NCI-H2171 treated with DMSO at 0.1 percent for 48 hours (cell line): ENCODE measurements at regions not wholly inside any gene's neighbourhood (a gene's known extent, or its start where the extent isn't known, plus 50 kb on each side); places are given as distances from the start of the nearest gene placed in this dataset.
A peak's percentile ranks its signal among the peaks of the same experiment; 100 is the strongest.

ENCODE experiments used
- DNase-seq: peaks from one replicate; lab custom pipeline; 2025; lab: John Stamatoyannopoulos, UW

DNA sequence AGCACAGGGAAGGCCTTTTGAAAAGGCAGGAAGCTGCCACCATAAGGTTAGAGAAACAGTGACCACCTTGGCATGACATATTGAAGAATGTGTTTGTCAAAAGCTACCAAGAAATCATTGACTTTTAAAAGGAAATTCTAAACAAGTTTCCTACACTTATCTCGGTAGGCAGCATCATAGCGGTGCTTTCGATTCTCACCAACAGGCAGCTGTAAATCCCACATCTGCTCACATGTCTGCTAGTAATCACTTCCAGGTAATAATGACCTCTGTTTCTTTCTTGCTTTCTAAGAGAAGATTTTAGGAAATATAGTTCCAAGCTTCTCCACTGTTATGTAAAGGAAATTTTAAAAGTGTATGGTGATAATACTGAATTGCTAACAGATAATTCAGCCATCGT is 821.1 kb upstream of the FOXG1 start:
- DNase-seq: no peak

DNA sequence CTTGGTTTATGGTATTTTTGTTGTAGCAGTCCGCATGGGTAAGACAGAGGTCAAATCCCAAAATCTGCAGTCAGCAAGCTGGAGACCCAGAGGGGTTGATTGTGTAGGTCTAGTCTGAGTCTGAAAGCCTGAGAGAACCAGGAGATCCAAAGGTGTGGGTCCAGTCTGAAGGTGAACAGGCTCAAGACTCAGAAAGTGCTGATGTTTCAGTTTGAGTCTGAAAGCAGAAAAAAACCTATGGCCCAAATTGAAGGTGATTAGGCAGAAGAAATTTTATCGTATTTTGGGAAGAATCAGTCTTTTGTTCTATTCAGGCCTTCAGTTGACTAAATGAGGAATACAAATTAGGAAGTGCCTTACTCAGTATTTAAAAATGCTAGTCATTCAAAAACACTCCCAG is 807.8 kb upstream of the FOXG1 start:
- DNase-seq: no peak

DNA sequence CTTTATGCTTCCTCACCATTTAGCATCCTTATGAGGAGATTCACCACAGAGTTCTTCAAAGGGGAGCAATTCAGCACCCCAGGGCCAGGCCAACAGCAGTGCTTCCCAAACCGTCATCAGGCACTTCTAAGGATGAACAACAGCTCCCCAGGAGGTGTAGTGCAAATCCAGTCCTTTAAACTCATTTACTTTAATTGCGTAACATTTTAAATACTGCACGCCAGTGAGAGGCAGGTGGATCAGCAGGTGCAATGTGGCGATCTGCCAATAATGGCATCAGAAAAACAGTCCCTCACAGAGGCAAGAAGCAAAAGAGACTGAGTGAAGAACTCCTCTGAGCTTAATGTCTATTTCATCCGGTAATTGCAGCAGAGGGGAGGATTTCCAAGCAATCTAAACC is 770.9 kb upstream of the FOXG1 start:
- DNase-seq: peak; percentile 48

DNA sequence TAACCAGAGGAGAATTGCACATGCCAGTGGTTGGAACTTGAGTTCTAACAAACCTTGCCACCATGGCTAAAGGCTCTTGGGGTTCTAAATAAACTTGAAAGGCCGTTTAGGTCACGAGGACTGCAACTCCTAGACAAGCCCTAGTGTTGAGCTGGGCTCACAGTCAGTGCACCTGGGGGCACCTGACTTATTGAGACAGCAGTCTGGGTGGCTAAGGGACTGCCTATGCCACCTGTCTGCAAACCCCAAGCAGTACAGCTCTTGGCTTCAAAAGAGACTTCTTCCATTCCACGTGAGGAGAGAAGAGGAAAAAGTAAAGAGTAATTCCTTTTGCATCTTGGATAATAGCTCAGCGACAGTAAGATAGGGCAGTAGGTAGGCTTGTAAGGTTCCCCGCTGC is 765.6 kb upstream of the FOXG1 start:
- DNase-seq: no peak

DNA sequence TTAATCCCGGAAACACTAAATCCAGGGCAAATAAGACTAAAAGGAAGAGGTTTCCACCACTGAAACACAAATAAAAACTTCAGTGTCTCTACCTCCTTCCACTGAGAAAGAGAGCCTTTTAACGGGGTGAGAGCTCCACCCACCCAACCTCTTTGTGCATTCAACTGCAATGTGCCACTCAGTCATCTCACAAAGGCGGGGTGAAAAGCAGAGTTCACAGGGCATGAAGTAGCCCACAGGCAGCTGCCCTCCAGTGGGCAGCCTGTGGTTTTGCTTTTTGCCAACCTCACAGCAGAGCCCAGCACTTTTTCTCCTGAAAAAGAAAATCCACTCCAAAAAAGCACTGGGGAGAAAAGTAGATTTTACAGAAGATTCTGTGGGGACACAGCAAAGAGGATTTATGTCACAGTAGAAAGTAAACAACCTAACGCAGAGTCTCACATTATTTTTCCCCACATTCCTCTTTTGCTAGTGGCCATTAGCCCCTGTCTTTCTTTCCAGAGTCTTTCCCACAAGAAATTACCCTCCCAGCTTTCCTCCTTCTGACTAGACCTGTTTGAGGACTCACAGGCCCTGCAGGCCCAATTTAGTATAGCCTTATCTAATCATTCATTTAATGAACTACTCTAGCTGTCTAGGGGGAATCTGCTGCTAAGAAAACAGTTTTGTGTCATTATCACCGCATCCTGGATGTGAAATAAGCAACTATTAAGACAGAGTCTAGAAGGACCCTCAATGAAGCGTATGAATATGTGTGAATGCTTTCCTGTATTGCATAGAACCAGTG is 753.8 kb upstream of the FOXG1 start:
- DNase-seq: no peak

DNA sequence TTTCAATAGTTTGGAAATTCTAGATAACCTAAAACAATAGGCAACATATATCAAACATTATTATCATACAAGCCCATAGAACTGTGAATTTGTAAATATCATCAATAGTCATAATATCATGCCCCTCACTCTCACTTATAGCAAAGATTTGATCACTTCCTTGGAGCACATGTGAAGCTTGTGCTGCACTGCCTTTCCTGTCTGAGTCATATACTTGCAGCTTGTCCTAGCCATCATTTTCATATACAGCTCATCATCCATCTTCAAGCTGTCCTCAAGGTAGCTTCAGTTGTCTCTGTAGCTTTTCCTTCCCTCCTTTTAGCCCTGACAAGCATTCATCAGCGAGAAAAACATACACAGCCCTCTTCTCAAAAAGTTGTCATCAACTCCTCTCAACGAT is 746.5 kb upstream of the FOXG1 start:
- no peak for DNase-seq

DNA sequence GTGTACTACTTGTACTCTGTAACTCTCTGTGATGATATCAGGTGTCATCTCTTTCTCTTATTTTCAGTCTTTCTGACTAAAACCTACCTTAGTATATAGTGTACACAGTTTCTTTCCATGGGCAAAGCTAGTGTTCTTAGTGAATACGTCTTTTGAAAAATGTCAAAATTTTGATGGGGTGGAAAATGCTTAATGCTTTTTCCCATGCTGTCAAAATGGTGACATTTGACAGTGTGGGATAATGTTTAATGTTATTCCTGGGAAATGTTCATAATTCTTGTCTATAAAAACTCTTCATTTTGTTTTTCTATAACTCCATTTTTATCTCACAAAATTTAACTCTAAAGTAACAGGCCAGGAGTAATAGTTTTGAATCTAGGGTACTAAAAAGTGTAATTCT is 742.7 kb upstream of the FOXG1 start:
- DNase-seq: no peak

DNA sequence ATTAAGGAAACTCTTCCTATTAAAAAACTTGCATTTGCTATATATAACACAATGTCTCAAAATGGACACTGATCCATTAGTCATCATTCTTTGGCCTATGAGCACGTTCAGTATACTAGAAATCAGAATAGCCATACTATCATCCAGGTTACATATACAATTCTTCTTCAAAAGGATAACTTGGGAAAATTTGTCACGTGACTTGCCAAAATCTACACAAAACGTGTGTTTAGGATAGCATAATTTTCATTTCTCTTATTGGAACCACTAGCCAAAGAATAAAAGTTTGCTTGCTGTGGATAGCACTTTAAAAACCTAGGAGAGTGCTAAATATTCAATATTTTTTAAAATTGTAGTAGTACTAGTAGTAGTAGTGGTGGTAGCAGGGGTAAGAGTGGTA is 714.3 kb upstream of the FOXG1 start:
- no peak for DNase-seq

DNA sequence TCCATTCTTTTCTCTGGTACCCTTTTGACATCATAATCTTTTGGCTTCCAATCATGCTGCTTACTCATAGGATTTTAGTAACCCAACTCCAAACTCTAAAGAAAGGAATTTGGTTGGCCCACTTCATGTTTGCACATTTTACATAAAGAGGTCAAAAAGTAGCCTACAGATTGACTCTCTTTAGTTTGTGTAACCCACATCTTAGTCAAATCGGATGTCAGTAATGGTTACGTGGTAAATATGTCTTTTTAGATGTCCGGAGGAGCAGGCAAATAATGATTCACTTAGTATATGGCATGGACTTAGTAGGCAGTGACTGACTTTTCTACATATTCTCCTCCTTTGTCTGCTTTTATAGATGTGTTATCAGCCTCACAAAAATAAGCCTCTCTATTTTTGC is 711.6 kb upstream of the FOXG1 start:
- no peak for DNase-seq

DNA sequence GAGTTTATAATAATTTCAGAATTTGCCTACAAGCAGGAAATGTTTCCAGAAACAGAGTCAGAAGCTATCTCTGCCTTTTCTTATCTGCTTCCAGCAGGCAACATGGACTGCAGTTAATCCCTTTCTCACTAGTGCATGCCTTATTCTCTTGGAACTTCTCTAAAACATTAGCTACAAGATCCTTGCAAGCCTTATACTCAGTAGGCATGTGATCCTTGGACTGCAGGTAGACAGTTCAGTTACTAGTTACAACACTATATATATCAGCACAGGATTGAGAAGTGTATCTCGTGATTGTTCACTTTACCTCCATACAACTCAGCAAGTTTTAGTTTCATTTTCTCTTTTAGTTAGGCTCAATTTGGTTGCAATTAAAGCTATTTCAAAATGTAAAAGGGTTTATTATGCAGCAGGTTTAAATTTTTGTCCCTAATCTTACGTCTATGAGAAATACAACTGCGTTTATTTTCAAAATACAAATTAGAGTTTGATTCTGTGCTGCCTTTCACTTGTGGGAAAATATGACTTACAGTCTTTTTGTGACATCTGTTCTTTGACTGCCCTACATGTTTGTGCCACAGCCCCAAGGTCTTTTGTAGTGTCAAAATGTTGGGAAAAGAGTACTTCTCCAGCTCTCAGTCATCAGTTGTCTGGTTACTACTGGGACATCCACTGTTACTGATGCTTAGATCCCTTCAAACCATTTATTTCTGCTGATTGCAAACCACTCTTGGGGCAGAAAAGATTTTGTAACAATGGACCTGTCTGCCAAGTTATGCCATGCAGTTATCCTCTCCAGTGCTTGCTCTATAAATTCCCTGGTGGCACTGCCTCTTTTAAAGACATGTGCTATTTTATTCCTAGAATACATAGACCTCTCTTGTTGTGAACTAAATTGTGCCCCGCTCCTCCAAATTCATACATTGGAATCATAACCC is 709.0 kb upstream of the FOXG1 start:
- no peak for DNase-seq

DNA sequence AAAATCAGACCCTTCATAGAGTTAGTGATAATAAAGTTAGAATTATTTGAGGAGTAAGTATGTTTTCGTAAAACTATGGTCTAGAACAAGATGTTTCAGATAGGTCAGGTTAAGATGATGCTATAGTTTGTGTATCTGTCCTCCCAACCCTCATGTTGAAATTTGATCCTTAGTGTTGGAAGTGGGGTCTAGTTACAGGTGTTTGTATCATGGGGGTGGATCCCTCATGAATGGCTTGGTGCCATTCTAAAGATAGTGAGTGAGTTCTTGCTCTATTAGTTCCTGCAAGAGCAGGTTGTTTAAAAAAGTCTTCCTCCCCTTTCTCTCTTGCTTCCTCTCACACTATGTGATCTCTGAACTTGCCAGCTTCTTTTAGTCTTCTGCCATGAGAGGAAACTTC is 707.3 kb upstream of the FOXG1 start:
- no peak for DNase-seq

DNA sequence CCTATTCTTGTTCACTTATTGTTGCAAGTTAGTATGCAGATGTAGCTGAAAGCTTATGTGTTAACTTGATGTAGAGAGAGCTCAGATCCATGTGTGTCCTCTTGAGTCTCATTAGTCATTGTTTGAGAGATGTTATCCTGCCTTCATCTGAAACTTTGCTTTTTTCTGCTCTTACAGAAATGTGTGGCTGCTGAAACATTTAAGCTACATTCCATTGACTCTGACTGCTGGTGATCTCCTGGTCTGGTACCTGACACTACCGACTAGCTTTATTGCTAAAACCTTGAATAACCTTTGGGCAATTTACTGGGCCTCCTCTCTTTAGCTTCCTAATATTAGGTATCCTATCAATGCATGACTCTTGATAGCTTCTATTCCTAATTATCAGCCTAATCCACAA is 705.6 kb upstream of the FOXG1 start:
- DNase-seq: no peak

DNA sequence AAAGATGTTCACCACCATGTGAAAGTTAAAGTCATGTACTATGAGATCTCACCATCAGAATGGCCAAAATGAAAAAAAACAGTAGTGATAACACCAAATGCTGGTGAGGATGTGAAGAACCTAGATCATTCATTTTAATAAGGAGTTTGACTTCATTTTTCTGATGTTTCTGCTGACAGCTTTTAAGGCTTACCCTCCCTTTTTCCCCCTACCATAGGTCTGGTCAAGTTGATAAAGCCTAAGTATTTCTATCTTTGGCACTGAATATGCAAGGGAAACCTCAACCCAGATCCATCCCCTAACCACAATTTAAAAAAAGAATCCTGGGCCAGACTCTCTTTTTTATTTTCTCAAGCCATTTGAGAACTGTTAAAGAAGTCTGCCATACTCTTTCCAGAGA is 689.6 kb upstream of the FOXG1 start:
- DNase-seq: no peak

DNA sequence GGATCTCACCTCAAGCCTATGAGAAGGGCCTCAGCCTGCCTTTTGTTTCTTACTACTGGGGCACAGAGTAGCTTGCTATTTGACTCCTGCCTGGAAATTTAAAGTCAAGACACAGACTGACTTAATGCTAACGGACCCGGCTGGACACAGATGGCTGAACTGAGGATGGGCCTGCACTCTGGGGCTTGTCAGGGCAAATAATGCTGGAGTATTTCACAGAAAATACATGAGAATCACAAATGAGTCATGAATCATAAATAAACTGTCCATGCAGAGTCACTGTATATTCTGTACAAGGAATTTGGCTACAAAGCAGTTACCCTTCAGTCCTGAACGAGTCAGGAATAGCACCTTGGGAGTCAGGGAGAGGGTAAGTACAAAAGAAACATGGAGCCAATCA is 683.2 kb upstream of the FOXG1 start:
- no peak for DNase-seq

DNA sequence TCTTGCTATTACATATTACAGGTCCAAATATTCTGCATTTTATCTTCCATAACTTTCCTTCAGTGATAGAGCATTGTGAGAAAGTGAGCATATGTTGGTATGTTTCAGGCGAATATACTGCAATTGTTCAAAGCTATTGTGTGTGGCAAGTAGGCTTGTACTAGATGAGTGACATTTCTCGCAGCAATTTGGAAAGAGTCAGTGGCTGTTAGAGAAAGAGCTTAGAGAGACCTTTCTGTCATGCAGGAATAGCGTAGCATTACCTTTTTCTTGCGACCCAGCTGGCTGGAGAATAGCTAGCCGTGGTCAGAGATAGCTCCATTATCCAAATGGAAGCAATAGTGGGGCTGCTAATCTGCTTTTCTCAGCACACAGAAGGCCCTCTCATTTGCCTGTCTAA is 678.5 kb upstream of the FOXG1 start:
- no peak for DNase-seq

DNA sequence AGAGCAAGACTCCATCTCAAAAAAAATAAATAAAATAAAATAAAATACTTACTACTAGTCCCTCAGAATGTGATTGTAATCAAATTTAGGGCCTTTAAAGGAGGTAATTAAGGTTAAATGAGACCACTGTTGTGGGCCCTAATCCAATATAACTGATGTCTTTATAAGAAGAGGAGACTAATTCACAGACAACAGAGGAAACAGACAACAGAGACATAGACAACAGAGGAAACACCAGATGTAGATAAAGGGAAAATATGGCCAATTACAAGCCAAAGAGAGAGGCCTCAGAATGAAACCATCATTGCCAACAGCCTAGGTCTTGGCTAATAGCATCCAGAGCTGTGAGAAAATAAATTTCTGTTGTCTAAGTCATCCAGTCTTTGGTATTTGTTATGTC is 669.0 kb upstream of the FOXG1 start:
- DNase-seq: no peak

DNA sequence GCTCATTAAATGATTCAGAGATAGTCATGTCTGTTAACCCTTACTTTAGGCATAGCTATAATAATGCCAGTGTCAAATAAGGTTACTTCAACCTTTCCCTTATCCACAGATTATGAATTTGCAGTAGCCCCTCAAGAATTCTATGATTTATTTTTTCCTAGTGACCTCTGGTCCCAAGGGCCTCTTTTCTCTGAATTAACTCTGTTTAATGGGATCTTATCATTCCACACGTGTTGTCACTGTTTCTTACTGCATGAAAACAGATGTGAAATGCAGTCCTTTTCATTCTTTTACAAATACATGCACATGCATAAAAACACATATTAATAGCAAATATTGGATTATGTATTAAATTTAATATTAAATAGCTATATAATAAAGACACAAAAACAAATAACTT is 667.7 kb upstream of the FOXG1 start:
- no peak for DNase-seq

DNA sequence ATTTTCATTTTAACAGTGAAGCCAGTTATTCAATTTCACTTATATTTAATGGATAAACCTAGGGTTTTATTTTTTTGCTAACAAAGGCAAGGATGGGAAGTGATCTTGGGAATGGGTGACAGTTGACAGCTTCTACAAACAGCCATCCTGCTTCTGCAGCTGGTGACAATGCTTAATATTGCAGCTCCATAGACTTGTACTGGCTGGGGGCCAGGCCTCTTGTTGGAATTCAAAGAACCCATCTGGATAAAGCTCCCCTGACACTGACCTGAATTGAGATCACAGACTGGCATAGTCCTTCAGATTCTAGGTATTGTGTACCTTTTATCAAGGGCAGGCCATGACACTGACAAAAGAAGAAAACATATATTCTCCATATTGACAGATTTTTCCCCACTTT is 664.6 kb upstream of the FOXG1 start:
- peak; percentile 44 for DNase-seq

DNA sequence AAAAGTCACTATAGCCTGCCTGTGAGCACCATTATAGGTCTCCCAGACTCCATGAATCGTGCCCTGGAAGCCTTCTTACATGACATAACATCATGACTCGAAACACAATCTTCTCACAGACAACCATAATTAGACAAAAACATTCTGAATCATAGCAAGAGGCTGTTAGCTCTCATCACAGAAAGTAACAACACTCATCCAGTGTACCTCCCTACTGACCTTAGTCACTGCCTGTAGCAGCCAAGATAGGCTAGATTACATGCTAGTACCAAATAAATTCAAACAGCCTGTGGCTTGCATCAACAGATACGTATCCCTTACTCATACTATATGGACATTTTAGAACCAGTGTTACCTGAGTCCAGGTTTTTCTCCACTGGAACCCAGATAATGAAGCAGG is 663.8 kb upstream of the FOXG1 start:
- no peak for DNase-seq

DNA sequence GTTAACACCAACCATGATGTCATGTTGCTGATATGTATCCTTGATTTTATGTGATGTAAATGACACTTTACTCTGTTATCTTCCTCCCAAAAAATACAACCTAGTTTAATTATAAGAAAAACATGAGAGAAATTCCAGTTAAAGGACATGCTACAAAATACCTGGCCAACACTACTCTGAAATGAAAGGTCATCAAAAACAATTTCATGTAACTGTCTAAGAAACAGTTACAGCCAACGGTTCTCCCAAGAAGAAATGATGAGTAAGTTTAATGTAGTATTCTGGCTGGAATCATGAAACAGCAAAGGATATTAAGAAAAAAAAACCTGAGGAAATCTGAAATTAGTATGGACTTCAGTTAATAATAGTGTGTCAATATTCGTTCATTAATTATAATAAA is 653.3 kb upstream of the FOXG1 start:
- DNase-seq: no peak

DNA sequence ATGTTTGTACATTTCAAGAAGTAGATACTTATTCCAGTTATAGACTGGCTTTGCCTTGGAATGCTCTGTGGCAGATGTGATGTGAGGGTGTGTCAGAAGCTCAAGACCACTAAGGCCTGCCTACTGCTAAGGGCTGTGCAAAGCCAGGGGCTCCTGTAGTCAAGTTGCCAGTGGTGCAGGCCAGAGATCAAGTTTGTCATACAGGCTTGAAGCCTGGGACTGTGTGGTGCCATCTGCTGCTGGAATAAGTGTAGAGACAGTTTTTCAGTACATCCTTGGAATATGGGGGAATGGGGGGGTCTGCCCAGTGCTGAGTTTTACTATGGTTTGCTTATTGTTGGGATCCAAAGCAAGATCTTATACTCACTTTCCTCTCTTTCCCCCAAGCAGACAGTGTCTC is 649.9 kb upstream of the FOXG1 start:
- DNase-seq: no peak

DNA sequence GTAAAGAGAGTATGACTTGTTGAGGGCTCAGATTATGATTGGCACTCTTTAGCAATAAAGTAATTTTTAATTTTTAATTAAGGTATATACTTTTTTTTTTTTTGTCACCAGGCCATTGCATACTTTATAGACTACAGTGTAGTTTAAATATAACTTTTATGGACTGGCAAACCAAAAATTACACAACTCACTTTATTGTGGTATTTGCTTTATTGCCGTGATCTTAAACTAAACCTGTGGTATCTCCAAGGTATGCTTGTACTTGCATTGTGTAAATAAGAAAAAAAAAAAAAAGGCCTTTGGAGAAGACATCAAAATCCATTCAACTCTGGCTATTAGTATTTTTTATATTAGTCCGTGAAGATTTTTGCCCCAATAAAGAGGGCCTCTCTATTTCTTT is 646.7 kb upstream of the FOXG1 start:
- no peak for DNase-seq

DNA sequence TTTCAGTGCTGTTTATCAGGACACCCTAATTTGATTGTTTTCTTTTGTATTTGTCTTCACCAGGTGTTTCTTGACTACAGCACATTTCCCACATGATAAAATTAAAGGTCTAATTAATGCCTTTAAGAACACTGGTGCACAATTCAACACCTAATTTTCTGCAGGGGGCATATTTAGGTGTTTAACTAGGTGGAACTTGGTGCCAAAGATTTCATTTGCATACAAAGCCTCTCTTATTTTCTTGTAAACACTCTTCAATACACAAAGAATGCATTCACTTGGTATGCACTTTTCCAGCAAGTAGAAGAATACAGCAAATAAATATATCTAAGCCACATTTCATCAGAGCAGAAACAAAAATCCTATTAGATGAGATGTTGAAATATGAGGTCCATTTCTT is 646.2 kb upstream of the FOXG1 start:
- DNase-seq: no peak
